Nephron (organoid): ENCODE measurements at regions not wholly inside any gene's neighbourhood (a gene's known extent, or its start where the extent isn't known, plus 50 kb on each side); places are given as distances from the start of the nearest gene placed in this dataset.

Source experiments
- H3K27ac Mint-ChIP-seq, 3 experiments: 2 replicates each; pipeline ENCODE4 v1.8.0; 2020; ENCODE audit warnings: mixed read lengths in 3 of 3, mild to moderate bottlenecking in 2 of 3, moderate library complexity in 1 of 3
- H3K27me3 Mint-ChIP-seq: 2 replicates; pipeline ENCODE4 v1.8.0; 2021; ENCODE audit warnings: low read depth, mild to moderate bottlenecking, moderate library complexity, mixed read lengths
- H3K36me3 Mint-ChIP-seq: 2 replicates; pipeline ENCODE4 v1.8.0; 2020; ENCODE audit warnings: low read depth, mixed read lengths
- H3K4me1 Mint-ChIP-seq: 2 replicates; pipeline ENCODE4 v1.8.0; 2020; ENCODE audit warnings: mixed read lengths
- H3K4me3 Mint-ChIP-seq, 3 experiments: 2 replicates each; pipeline ENCODE4 v1.8.0; 2020; ENCODE audit warnings: mild to moderate bottlenecking in 3 of 3, mixed read lengths in 3 of 3, moderate library complexity in 2 of 3
- H3K9me3 Mint-ChIP-seq: 2 replicates; pipeline ENCODE4 v1.8.0; 2020; ENCODE audit warnings: mixed read lengths
- CTCF ChIP-seq, 3 experiments: fragments of 200-600 bp; sonication (generic); IDR thresholded peaks; one replicate each; pipeline ENCODE4 v1.5.0; 2021; ENCODE audit warnings: antibody characterized with exemption in 3 of 3; ENCODE audit not compliant: unreplicated experiment in 3 of 3

DNA sequence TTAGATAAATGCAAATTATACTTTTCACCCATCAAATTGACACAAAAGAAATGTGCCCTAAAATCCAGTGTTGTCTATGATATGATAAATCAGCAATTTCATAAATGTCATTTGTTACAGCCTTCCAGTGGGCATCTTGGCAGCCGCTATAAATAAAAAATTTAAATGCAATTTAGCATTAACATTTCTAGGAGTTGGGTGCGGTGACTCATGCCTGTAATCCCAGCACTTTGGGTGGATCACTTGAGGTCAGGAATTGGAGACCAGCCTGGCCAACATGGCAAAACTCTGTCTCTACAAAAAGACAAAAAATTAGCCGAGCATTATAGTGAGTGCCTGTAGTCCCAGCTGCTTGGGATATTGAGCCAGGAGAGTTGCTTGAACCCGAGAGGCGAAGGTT is 65.9 kb upstream of the POMGNT2 start:
- Mint-ChIP-seq H3K27ac (no peak overlapping the region), H3K4me3 (no peak overlapping the region), H3K27me3 (peaks cover 3% of the 10 kb centered on the region), H3K4me1 (no peaks in the 10 kb centered on the region), H3K9me3 (peaks cover 31% of the 10 kb centered on the region), H3K36me3 (peaks cover 3% of the 10 kb centered on the region)
- no peak for TF ChIP-seq CTCF (IDR thresholded peaks at IDR 0.05; ENCODE audit: unreplicated experiment in 3 of 3)

GRCh38 chr3:43170553-43170952 is 64.7 kb upstream of the POMGNT2 start:
- no peak overlapping the region for H3K27ac Mint-ChIP-seq
- peaks cover 8% of the 10 kb centered on the region for H3K36me3 Mint-ChIP-seq
- H3K4me3 Mint-ChIP-seq: no peak overlapping the region
- no peak for TF ChIP-seq CTCF (IDR thresholded peaks at IDR 0.05; ENCODE audit: unreplicated experiment in 3 of 3)
- H3K4me1 Mint-ChIP-seq: no peaks in the 10 kb centered on the region
- H3K27me3 Mint-ChIP-seq: peaks cover 3% of the 10 kb centered on the region
- H3K9me3 Mint-ChIP-seq: peaks cover 41% of the 10 kb centered on the region

DNA sequence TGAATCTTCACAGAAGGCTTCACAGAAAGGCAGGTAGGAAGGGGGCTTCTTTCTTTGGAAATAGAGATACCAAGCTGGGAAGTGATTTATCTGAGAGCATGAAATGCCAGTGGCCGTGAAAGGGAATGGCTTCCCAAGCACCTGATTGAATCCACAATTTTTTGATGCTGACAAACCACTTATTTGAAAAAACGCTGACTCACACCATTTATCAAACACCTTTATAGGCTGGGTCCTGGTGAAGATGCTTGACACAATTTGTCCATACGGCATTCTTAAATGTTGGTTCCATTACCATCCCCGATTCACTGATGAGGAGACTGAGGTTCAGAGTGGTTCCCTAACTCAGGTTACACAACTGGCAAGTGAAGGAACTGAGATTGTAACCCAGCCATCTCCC is 64.1 kb upstream of the POMGNT2 start:
- Mint-ChIP-seq H3K9me3 (peaks cover 43% of the 10 kb centered on the region), H3K4me1 (no peaks in the 10 kb centered on the region), H3K4me3 (no peak overlapping the region), H3K36me3 (peaks cover 8% of the 10 kb centered on the region), H3K27ac (no peak overlapping the region), H3K27me3 (peaks cover 3% of the 10 kb centered on the region)
- no peak for TF ChIP-seq CTCF (IDR thresholded peaks at IDR 0.05; ENCODE audit: unreplicated experiment in 3 of 3)

- Mint-ChIP-seq H3K4me1 (peaks cover 12% of the 10 kb centered on the region), H3K27ac (no peak overlapping the region), H3K9me3 (peaks cover 28% of the 10 kb centered on the region), H3K27me3 (peaks cover 7% of the 10 kb centered on the region), H3K4me3 (no peak overlapping the region), H3K36me3 (peaks cover 8% of the 10 kb centered on the region)
- no peak for TF ChIP-seq CTCF (IDR thresholded peaks at IDR 0.05; ENCODE audit: unreplicated experiment in 3 of 3)
These were observed 60.5 kb upstream of the POMGNT2 start for GRCh38 chr3:43166406-43166805.

GRCh38 chr3:43165786-43166185 is 59.9 kb upstream of the POMGNT2 start:
- Mint-ChIP-seq H3K4me1 (peaks cover 12% of the 10 kb centered on the region), H3K9me3 (peaks cover 25% of the 10 kb centered on the region), H3K4me3 (no peak overlapping the region), H3K36me3 (peaks cover 8% of the 10 kb centered on the region), H3K27me3 (peaks cover 7% of the 10 kb centered on the region), H3K27ac (no peak overlapping the region)
- no peak for TF ChIP-seq CTCF (IDR thresholded peaks at IDR 0.05; ENCODE audit: unreplicated experiment in 3 of 3)

DNA sequence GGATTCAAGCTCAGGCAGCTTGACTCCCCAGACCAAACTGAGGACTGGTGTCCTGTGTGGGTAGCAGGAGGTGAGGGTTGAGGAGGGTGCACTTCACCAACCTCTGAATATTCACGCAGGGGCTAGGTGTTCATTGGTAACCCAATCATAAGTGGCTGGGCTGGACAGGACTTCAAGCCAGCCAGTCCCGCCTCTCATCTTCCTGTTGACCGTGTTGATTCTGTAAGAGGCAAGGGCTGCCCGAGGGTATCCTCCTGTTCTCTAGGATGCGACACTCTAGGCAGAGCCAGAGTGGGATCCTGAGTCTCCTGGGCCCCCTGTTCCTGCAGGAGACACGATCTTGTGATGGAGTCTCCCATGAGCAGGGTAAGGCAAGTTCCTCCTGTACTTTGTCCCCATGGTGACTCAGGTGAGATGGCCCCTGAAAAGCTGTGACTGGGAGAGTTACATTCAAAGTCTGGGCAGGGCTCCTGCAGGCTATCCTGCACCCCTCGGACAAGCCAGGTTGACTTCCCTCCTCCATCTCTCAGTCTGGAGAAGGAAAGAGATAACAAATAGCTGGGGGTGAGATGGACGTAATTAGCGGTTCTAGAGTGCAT is 58.1 kb upstream of the POMGNT2 start:
- peaks cover 12% of the 10 kb centered on the region for H3K4me1 Mint-ChIP-seq
- peaks cover 7% of the 10 kb centered on the region for H3K27me3 Mint-ChIP-seq
- H3K9me3 Mint-ChIP-seq: peaks cover 19% of the 10 kb centered on the region
- no peak overlapping the region for H3K4me3 Mint-ChIP-seq
- H3K27ac Mint-ChIP-seq: no peak overlapping the region
- TF ChIP-seq CTCF (IDR thresholded peaks at IDR 0.05; ENCODE audit: unreplicated experiment in 3 of 3): no peak
- H3K36me3 Mint-ChIP-seq: peaks cover 8% of the 10 kb centered on the region
